Naive thymus-derived CD8-positive, alpha-beta T cell (primary cell): ENCODE measurements at regions not wholly inside any gene's neighbourhood (a gene's known extent, or its start where the extent isn't known, plus 50 kb on each side); places are given as distances from the start of the nearest gene placed in this dataset.

Experiments used
- ATAC-seq, 2 donors: fragments of 150-1000 bp; cut with Tn5 transposase in 1 of 2; sonication (Bioruptor Pico), chemical (Tn5 transposase) in 1 of 2; 1 replicate in 1 of 2; 2 replicates in 1 of 2; pipeline ENCODE4 v1.10.0; 2021; ENCODE audit warnings: mild to moderate bottlenecking in 2 of 2, moderate library complexity in 2 of 2
- POLR2A ChIA-PET: fragments of 350-600 bp; sonication (Branson Sonifier 250); formaldehyde crosslinking; loops from one replicate; lab custom pipeline; 2021; ENCODE audit warnings: antibody characterized with exemption; lab: Charles Lee
- DNase-seq, 10 donors: peaks; one replicate each; pipeline versions ENCODE4 v3.0.0 to v3.0.0-alpha.2; 2020 to 2022
- H3K27ac Mint-ChIP-seq, 10 donors: one replicate each; pipeline ENCODE4 v1.8.0; 2020 to 2022; ENCODE audit warnings: mild to moderate bottlenecking in 10 of 10, mixed read lengths in 10 of 10, moderate library complexity in 4 of 10, inconsistent platforms in 1 of 10
- H3K27me3 Mint-ChIP-seq, 5 donors: one replicate each; pipeline ENCODE4 v1.8.0; 2021 to 2022; ENCODE audit warnings: mixed read lengths in 5 of 5
- H3K36me3 Mint-ChIP-seq, 3 donors: one replicate each; pipeline ENCODE4 v1.8.0; 2020 to 2022; ENCODE audit warnings: mixed read lengths in 3 of 3, mild to moderate bottlenecking in 2 of 3, inconsistent platforms in 1 of 3
- H3K4me1 Mint-ChIP-seq, 4 donors: one replicate each; pipeline ENCODE4 v1.8.0; 2021 to 2022; ENCODE audit warnings: mixed read lengths in 4 of 4
- H3K4me3 Mint-ChIP-seq, 10 donors: one replicate each; pipeline ENCODE4 v1.8.0; 2020 to 2022; ENCODE audit warnings: mild to moderate bottlenecking in 10 of 10, mixed read lengths in 10 of 10, moderate library complexity in 6 of 10, inconsistent platforms in 1 of 10
- H3K9me3 Mint-ChIP-seq, 9 donors: one replicate each; pipeline ENCODE4 v1.8.0; 2020 to 2022; ENCODE audit warnings: mixed read lengths in 9 of 9, mild to moderate bottlenecking in 3 of 9, inconsistent platforms in 1 of 9, moderate library complexity in 1 of 9

- POLR2A ChIA-PET, result no interaction called here
- Mint-ChIP-seq H3K27ac (no peak overlapping the region), H3K36me3 (no peaks in the 10 kb centered on the region), H3K9me3 (no peaks in the 10 kb centered on the region), H3K4me1 (no peaks in the 10 kb centered on the region), H3K27me3 (peaks cover 0 to 4% (median 1%) of the 10 kb centered on the region in 5 donors), H3K4me3 (no peak overlapping the region)
- ATAC-seq, result no peak
- no peak for DNase-seq
Observed at GRCh38 chr5:98101131-98101530, 672.3 kb upstream of the RGMB start.

- no peak for DNase-seq
- Mint-ChIP-seq H3K4me3 (no peak overlapping the region), H3K27me3 (peaks cover 0 to 4% (median 2%) of the 10 kb centered on the region in 5 donors), H3K4me1 (no peaks in the 10 kb centered on the region), H3K27ac (no peak overlapping the region), H3K9me3 (no peaks in the 10 kb centered on the region), H3K36me3 (no peaks in the 10 kb centered on the region)
- ATAC-seq, result no peak
- POLR2A ChIA-PET, result no interaction called here
Observed at GRCh38 chr5:98102936-98103335, 670.5 kb upstream of the RGMB start.

GRCh38 chr5:98103807-98104206, 669.7 kb upstream of the RGMB start:
- no peak overlapping the region for H3K27ac Mint-ChIP-seq
- POLR2A ChIA-PET, result no interaction called here
- no peak for DNase-seq
- H3K4me3 Mint-ChIP-seq, result no peak overlapping the region
- no peak for ATAC-seq
- H3K36me3 Mint-ChIP-seq, result no peaks in the 10 kb centered on the region
- peaks cover 0 to 4% (median 2%) of the 10 kb centered on the region in 5 donors for H3K27me3 Mint-ChIP-seq
- no peaks in the 10 kb centered on the region for H3K4me1 Mint-ChIP-seq
- peaks cover 0 to 4% (median 0%) of the 10 kb centered on the region in 9 donors for H3K9me3 Mint-ChIP-seq

- Mint-ChIP-seq H3K4me3 (no peak overlapping the region), H3K27me3 (peaks cover 0 to 4% (median 1%) of the 10 kb centered on the region in 5 donors), H3K9me3 (peaks cover 0 to 4% (median 0%) of the 10 kb centered on the region in 9 donors), H3K27ac (peak overlapping the region in 1 of 10 donors; percentile 7), H3K4me1 (no peaks in the 10 kb centered on the region), H3K36me3 (no peaks in the 10 kb centered on the region)
- DNase-seq, result no peak
- POLR2A ChIA-PET, result no interaction called here
- ATAC-seq, result no peak
Observed at GRCh38 chr5:98104454-98105188, 668.8 kb upstream of the RGMB start.

GRCh38 chr5:98105681-98106080, 667.8 kb upstream of the RGMB start:
- no peaks in the 10 kb centered on the region for H3K36me3 Mint-ChIP-seq
- no peaks in the 10 kb centered on the region for H3K4me1 Mint-ChIP-seq
- H3K27me3 Mint-ChIP-seq, result peaks cover 0 to 8% (median 3%) of the 10 kb centered on the region in 5 donors
- POLR2A ChIA-PET, result no interaction called here
- ATAC-seq (no peak), DNase-seq (no peak)
- H3K27ac Mint-ChIP-seq, result no peak overlapping the region
- no peak overlapping the region for H3K4me3 Mint-ChIP-seq
- peaks cover 0 to 4% (median 0%) of the 10 kb centered on the region in 9 donors for H3K9me3 Mint-ChIP-seq

GRCh38 chr5:98106116-98107031, 667.1 kb upstream of the RGMB start:
- POLR2A ChIA-PET, result no interaction called here
- H3K36me3 Mint-ChIP-seq, result no peaks in the 10 kb centered on the region
- no peak overlapping the region for H3K27ac Mint-ChIP-seq
- H3K9me3 Mint-ChIP-seq, result peaks cover 0 to 4% (median 0%) of the 10 kb centered on the region in 9 donors
- peaks cover 0 to 8% (median 3%) of the 10 kb centered on the region in 5 donors for H3K27me3 Mint-ChIP-seq
- no peaks in the 10 kb centered on the region for H3K4me1 Mint-ChIP-seq
- DNase-seq, result no peak
- H3K4me3 Mint-ChIP-seq, result no peak overlapping the region
- ATAC-seq, result no peak

GRCh38 chr5:98108497-98108896, 665.0 kb upstream of the RGMB start:
- H3K27ac Mint-ChIP-seq, result no peak overlapping the region
- peaks cover 0 to 4% (median 0%) of the 10 kb centered on the region in 9 donors for H3K9me3 Mint-ChIP-seq
- H3K36me3 Mint-ChIP-seq, result no peaks in the 10 kb centered on the region
- ATAC-seq (no peak), DNase-seq (no peak)
- H3K4me1 Mint-ChIP-seq, result no peaks in the 10 kb centered on the region
- H3K27me3 Mint-ChIP-seq, result peaks cover 0 to 4% (median 3%) of the 10 kb centered on the region in 5 donors
- POLR2A ChIA-PET, result no interaction called here
- H3K4me3 Mint-ChIP-seq, result no peak overlapping the region

- H3K4me3 Mint-ChIP-seq, result no peak overlapping the region
- POLR2A ChIA-PET, result no interaction called here
- no peaks in the 10 kb centered on the region for H3K4me1 Mint-ChIP-seq
- no peak for ATAC-seq
- H3K27ac Mint-ChIP-seq, result no peak overlapping the region
- DNase-seq, result no peak
- H3K36me3 Mint-ChIP-seq, result no peaks in the 10 kb centered on the region
- peaks cover 0 to 5% (median 3%) of the 10 kb centered on the region in 5 donors for H3K27me3 Mint-ChIP-seq
- peaks cover 0 to 4% (median 0%) of the 10 kb centered on the region in 9 donors for H3K9me3 Mint-ChIP-seq
Observed at GRCh38 chr5:98109561-98110006, 663.9 kb upstream of the RGMB start.

- H3K4me3 Mint-ChIP-seq, result no peak overlapping the region
- H3K4me1 Mint-ChIP-seq, result no peaks in the 10 kb centered on the region
- peaks cover 0 to 10% (median 3%) of the 10 kb centered on the region in 5 donors for H3K27me3 Mint-ChIP-seq
- no peak overlapping the region for H3K27ac Mint-ChIP-seq
- peaks cover 0 to 7% (median 0%) of the 10 kb centered on the region in 9 donors for H3K9me3 Mint-ChIP-seq
- no peaks in the 10 kb centered on the region for H3K36me3 Mint-ChIP-seq
- POLR2A ChIA-PET, result no interaction called here
- no peak for ATAC-seq
- no peak for DNase-seq
Observed at GRCh38 chr5:98110282-98110691, 663.2 kb upstream of the RGMB start.

- Mint-ChIP-seq H3K9me3 (peaks cover 0 to 7% (median 0%) of the 10 kb centered on the region in 9 donors), H3K27me3 (peaks cover 0 to 10% (median 3%) of the 10 kb centered on the region in 5 donors), H3K4me1 (no peaks in the 10 kb centered on the region), H3K27ac (peak overlapping the region in 1 of 10 donors; percentile 21), H3K36me3 (no peaks in the 10 kb centered on the region), H3K4me3 (no peak overlapping the region)
- POLR2A ChIA-PET, result no interaction called here
- no peak for ATAC-seq
- no peak for DNase-seq
Observed at GRCh38 chr5:98110791-98111190, 662.7 kb upstream of the RGMB start.

- Mint-ChIP-seq H3K36me3 (no peaks in the 10 kb centered on the region), H3K27me3 (peaks cover 0 to 14% (median 3%) of the 10 kb centered on the region in 5 donors), H3K9me3 (peaks cover 0 to 9% (median 5%) of the 10 kb centered on the region in 9 donors), H3K4me1 (no peaks in the 10 kb centered on the region), H3K4me3 (no peak overlapping the region), H3K27ac (no peak overlapping the region)
- ATAC-seq (no peak), DNase-seq (no peak)
- POLR2A ChIA-PET, result no interaction called here
Observed at GRCh38 chr5:98111686-98112085, 661.8 kb upstream of the RGMB start.

- Mint-ChIP-seq H3K4me3 (no peak overlapping the region), H3K9me3 (peaks cover 0 to 13% (median 0%) of the 10 kb centered on the region in 9 donors), H3K4me1 (no peaks in the 10 kb centered on the region), H3K27ac (no peak overlapping the region), H3K36me3 (no peaks in the 10 kb centered on the region), H3K27me3 (peaks cover 0 to under 1% (median 0%) of the 10 kb centered on the region in 5 donors)
- DNase-seq (no peak), ATAC-seq (no peak)
- POLR2A ChIA-PET, result no interaction called here
Observed at GRCh38 chr5:98121036-98121936, 652.2 kb upstream of the RGMB start.
